Uterus (tissue), 2 donors: ENCODE measurements at regions not wholly inside any gene's neighbourhood (a gene's known extent, or its start where the extent isn't known, plus 50 kb on each side); places are given as distances from the start of the nearest gene placed in this dataset.

ENCODE experiments used
- CTCF ChIP-seq, 4 experiments: fragments of 200-600 bp in 2 of 4; fragments of 450-650 bp in 2 of 4; sonication (generic) in 2 of 4; IDR thresholded peaks; one replicate each; pipeline ENCODE4 v1.5.1; 2016 to 2019; ENCODE audit warnings: antibody characterized with exemption in 4 of 4, mild to moderate bottlenecking in 2 of 4, moderate library complexity in 1 of 4
- POLR2A ChIP-seq, 2 donors: fragments of 450-650 bp; IDR thresholded peaks; one replicate each; pipeline ENCODE4 v1.6.1; 2016; ENCODE audit warnings: antibody characterized with exemption in 2 of 2, mild to moderate bottlenecking in 1 of 2, moderate library complexity in 1 of 2

DNA sequence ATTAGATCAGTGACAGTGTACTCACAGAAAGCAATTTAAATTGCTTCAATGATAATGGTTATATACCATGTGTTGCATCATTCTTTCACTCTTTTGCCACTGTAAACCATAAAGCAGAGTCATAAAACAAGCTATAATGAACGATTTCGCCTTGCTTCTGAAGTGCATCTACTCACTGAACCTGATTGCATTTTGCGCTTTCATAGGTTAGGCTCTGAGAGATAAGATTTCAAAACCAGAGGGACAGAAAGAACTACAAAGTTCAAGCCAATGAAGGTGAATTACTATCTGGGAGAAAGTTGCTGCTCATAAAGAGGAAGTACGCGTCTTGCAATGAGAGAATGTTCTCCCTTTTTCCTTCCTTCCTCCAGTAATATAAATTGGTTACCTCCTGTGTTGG, 412.7 kb downstream of the CETN3 start:
- TF ChIP-seq CTCF (IDR thresholded peaks at IDR 0.05) = no peak
- TF ChIP-seq POLR2A (IDR thresholded peaks at IDR 0.05) = no peak
